B cell (primary cell): ENCODE measurements at regions not wholly inside any gene's neighbourhood (a gene's known extent, or its start where the extent isn't known, plus 50 kb on each side); places are given as distances from the start of the nearest gene placed in this dataset.

Source experiments
- ATAC-seq: fragments of 200-7000 bp; cut with Tn5 transposase; one replicate; pipeline ENCODE4 v1.10.0; 2021; ENCODE audit warnings: low read depth, mild to moderate bottlenecking, moderate number of reproducible peaks, moderate library complexity
- CTCF ChIA-PET: fragments of 350-600 bp; sonication (Branson Sonifier 250); formaldehyde crosslinking; loops from one replicate; lab custom pipeline; 2021; ENCODE audit warnings: antibody characterized with exemption, inconsistent platforms; lab: Charles Lee
- POLR2A ChIA-PET: fragments of 350-600 bp; sonication (Branson Sonifier 250); formaldehyde crosslinking; loops from one replicate; lab custom pipeline; 2021; ENCODE audit warnings: antibody characterized with exemption; lab: Charles Lee
- DNase-seq: peaks from one replicate; pipeline ENCODE4 v3.0.0; 2013
- H2AFZ ChIP-seq: 2 replicates; pipeline ENCODE4 v1.6.1; 2012; ENCODE audit warnings: mild to moderate bottlenecking, low read depth, low read length; ENCODE audit not compliant: insufficient read depth, poor library complexity, severe bottlenecking
- H3K27ac ChIP-seq, 2 donors: 1 replicate in 1 of 2; 2 replicates in 1 of 2; pipeline ENCODE4 v1.5.1; 2012 to 2013; ENCODE audit warnings: low read length in 2 of 2, mild to moderate bottlenecking in 2 of 2, moderate library complexity in 1 of 2
- H3K27me3 ChIP-seq, 4 experiments: fragments of 200-600 bp in 1 of 4; sonication (generic) in 1 of 4; replicated peaks in 1 of 4; 1 replicate in 2 of 4; 2 replicates in 2 of 4; pipeline versions ENCODE4 v1.6.1 to v1.7.0; 2013 to 2016; ENCODE audit warnings: low read length in 3 of 4, mild to moderate bottlenecking in 2 of 4, mixed read lengths in 1 of 4, moderate library complexity in 1 of 4; ENCODE audit not compliant: insufficient read depth in 4 of 4, control insufficient read depth in 3 of 4; ENCODE audit errors: control extremely low read depth in 1 of 4
- H3K36me3 ChIP-seq, 2 experiments: replicated peaks in 1 of 2; 1 replicate in 1 of 2; 2 replicates in 1 of 2; pipeline versions ENCODE4 v1.6.1 to v1.7.1; 2013; ENCODE audit warnings: low read length in 1 of 2; ENCODE audit not compliant: insufficient read depth in 2 of 2, control insufficient read depth in 1 of 2; ENCODE audit errors: control extremely low read depth in 1 of 2, extremely low read depth in 1 of 2
- H3K4me1 ChIP-seq, 2 donors: fragments of 200-600 bp in 1 of 2; sonication (generic) in 1 of 2; 1 replicate in 1 of 2; 2 replicates in 1 of 2; pipeline versions ENCODE4 v1.5.1 to v1.6.1; 2013 to 2017; ENCODE audit warnings: low read length in 2 of 2; ENCODE audit not compliant: control insufficient read depth in 2 of 2, insufficient read depth in 2 of 2
- H3K4me2 ChIP-seq: replicated peaks from 2 replicates; pipeline ENCODE3; 2012; ENCODE audit warnings: mild to moderate bottlenecking, low read depth, low read length; ENCODE audit not compliant: poor library complexity, severe bottlenecking
- H3K4me3 ChIP-seq, 5 experiments: fragments of 200-600 bp in 1 of 5; sonication (generic) in 1 of 5; 1 replicate in 3 of 5; 2 replicates in 2 of 5; pipeline versions ENCODE4 v1.5.1 to v1.7.0; 2011 to 2016; ENCODE audit warnings: low read length in 4 of 5, mild to moderate bottlenecking in 4 of 5, low read depth in 2 of 5, control low read depth in 1 of 5, moderate library complexity in 1 of 5; ENCODE audit not compliant: insufficient read depth in 1 of 5; ENCODE audit errors: control extremely low read depth in 1 of 5, extremely low read depth in 1 of 5
- H3K79me2 ChIP-seq: fragments of 200-600 bp; sonication (generic); one replicate; pipeline ENCODE4 v1.6.0; 2016; ENCODE audit warnings: low read length; ENCODE audit not compliant: control insufficient read depth, insufficient read depth
- H3K9ac ChIP-seq: fragments of 200-600 bp; sonication (generic); 2 replicates; pipeline ENCODE4 v1.6.1; 2017; ENCODE audit warnings: mild to moderate bottlenecking, low read length, moderate library complexity
- H3K9me3 ChIP-seq, 3 donors: one replicate each; pipeline versions ENCODE4 v1.6.1 to v1.7.1; 2013; ENCODE audit warnings: low read length in 2 of 3; ENCODE audit not compliant: control insufficient read depth in 2 of 3, insufficient read depth in 1 of 3; ENCODE audit errors: control extremely low read depth in 1 of 3
- H4K20me1 ChIP-seq: 2 replicates; pipeline ENCODE4 v1.6.0; 2012; ENCODE audit warnings: mild to moderate bottlenecking, low read length; ENCODE audit not compliant: insufficient read depth, control insufficient read depth, poor library complexity, severe bottlenecking
- H3K27ac Mint-ChIP-seq: one replicate; pipeline ENCODE4 v1.8.0; 2021; ENCODE audit warnings: mixed read lengths
- H3K27me3 Mint-ChIP-seq: one replicate; pipeline ENCODE4 v1.8.0; 2021; ENCODE audit warnings: mixed read lengths
- H3K4me1 Mint-ChIP-seq: one replicate; pipeline ENCODE4 v1.8.0; 2021; ENCODE audit warnings: mixed read lengths
- H3K4me3 Mint-ChIP-seq: one replicate; pipeline ENCODE4 v1.8.0; 2021; ENCODE audit warnings: mixed read lengths
- H3K9me3 Mint-ChIP-seq: one replicate; pipeline ENCODE4 v1.8.0; 2022; ENCODE audit warnings: mixed read lengths; ENCODE audit not compliant: insufficient read depth
- EZH2 ChIP-seq: IDR thresholded peaks from 2 replicates; pipeline ENCODE4 v1.6.1; 2012; ENCODE audit warnings: borderline replicate concordance, low read depth, mild to moderate bottlenecking, moderate library complexity, low read length; ENCODE audit not compliant: insufficient read depth, poor library complexity, severe bottlenecking
- WGBS: methylation state at CpG from one replicate; pipeline ENCODE4 v1.1.5; 2013; ENCODE audit warnings: missing lambda C conversion rate; ENCODE audit not compliant: insufficient coverage; 5-methylcytosine and 5-hydroxymethylcytosine counted together
- intact Hi-C: fragments of 100-400 bp; cut with micrococcal nuclease; formaldehyde crosslinking; loops from one replicate; pipeline ENCODE4 v1.10.0; 2022
- TF ChIP-seq, protein P1 (sequence below): fragments of 200-600 bp; IDR thresholded peaks from one replicate; pipeline ENCODE4 v1.8.0; 2022; ENCODE audit warnings: antibody characterized with exemption, mild to moderate bottlenecking

DNA sequence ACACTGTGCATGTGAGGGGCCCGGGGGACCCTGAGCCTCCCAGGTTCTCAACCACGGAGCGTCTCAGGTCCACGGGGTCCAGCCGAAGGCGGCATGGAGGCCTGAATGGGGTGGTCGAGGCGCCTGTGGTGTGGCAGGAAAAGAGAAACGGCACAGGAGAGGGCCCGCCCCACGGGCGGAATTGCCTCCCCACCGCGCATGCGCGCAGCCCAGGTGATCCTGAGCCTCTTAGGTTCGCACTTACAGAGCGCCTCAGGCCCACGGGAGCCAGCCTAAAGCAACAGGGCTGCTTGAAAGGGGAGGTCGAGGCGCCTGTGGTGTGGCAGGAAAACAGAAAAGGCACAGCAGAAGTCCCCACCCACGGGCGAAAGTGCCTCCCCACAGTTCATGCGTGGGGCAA lies 311.0 kb downstream of the ALG10 start:
- ATAC-seq (no peak), DNase-seq (no peak)
- H2AFZ ChIP-seq = no peak overlapping the region

DNA sequence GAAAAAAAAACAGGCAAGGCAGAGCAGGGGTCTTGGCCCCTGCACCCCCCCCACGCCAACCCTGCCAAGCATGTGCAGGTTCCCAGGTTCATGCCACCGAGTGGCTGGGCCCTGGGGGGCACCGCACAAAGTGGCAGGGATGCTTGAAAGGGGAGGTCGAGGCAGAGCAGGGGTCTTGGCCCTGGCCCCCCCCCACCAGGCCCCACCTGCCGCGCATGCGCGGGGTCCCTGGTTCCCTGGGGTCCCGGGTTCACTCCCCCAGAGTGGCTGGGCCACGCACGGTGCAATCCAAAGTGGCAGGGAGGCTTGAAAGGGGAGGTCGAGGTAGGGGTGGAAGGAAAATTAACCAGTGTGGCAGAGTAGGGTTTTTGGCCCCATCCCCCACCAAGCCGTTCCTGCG lies 312.2 kb downstream of the ALG10 start:
- H3K27me3 Mint-ChIP-seq = no peaks in the 10 kb centered on the region
- DNase-seq (no peak), ATAC-seq (no peak)
- Histone ChIP-seq H3K9me3 (peaks cover 0 to 100% (median 2%) of the 10 kb centered on the region in 3 donors), H4K20me1 (no peaks in the 10 kb centered on the region), H3K9ac (no peak overlapping the region), H3K36me3 (no peaks in the 10 kb centered on the region), H3K27me3 (no peaks in the 10 kb centered on the region), H3K4me3 (no peak overlapping the region), H3K79me2 (no peaks in the 10 kb centered on the region), H3K4me1 (no peaks in the 10 kb centered on the region), H3K4me2 (no peak overlapping the region), H3K27ac (no peak overlapping the region), H2AFZ (no peak overlapping the region)
- TF ChIP-seq EZH2 = no peak
- TF ChIP-seq, protein P1, sequence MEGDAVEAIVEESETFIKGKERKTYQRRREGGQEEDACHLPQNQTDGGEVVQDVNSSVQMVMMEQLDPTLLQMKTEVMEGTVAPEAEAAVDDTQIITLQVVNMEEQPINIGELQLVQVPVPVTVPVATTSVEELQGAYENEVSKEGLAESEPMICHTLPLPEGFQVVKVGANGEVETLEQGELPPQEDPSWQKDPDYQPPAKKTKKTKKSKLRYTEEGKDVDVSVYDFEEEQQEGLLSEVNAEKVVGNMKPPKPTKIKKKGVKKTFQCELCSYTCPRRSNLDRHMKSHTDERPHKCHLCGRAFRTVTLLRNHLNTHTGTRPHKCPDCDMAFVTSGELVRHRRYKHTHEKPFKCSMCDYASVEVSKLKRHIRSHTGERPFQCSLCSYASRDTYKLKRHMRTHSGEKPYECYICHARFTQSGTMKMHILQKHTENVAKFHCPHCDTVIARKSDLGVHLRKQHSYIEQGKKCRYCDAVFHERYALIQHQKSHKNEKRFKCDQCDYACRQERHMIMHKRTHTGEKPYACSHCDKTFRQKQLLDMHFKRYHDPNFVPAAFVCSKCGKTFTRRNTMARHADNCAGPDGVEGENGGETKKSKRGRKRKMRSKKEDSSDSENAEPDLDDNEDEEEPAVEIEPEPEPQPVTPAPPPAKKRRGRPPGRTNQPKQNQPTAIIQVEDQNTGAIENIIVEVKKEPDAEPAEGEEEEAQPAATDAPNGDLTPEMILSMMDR = no peak
- ChIA-PET CTCF (no interaction called here), POLR2A (no interaction called here)
- intact Hi-C loops = no loop called here
- 83% methylated on average over 11 of the region's 14 CpGs for WGBS
- no peak overlapping the region for H3K4me3 Mint-ChIP-seq
- H3K4me1 Mint-ChIP-seq = no peaks in the 10 kb centered on the region
- no peak overlapping the region for H3K27ac Mint-ChIP-seq
- no peaks in the 10 kb centered on the region for H3K9me3 Mint-ChIP-seq

More for the DNA sequence above, 311.0 kb downstream of the ALG10 start:
- ChIA-PET POLR2A (no interaction called here), CTCF (no interaction called here)
- WGBS = 83% methylated on average over 24 of the region's 24 CpGs
- no peak for TF ChIP-seq EZH2
- TF ChIP-seq, protein P1 = no peak
- no peak overlapping the region for H3K4me2 ChIP-seq
- Mint-ChIP-seq H3K27ac (no peak overlapping the region), H3K9me3 (peaks cover 5% of the 10 kb centered on the region), H3K27me3 (no peaks in the 10 kb centered on the region), H3K4me3 (no peak overlapping the region), H3K4me1 (no peaks in the 10 kb centered on the region)
- H3K27me3 ChIP-seq = no peaks in the 10 kb centered on the region
- H4K20me1 ChIP-seq = no peaks in the 10 kb centered on the region
- intact Hi-C loops = no loop called here
- no peak overlapping the region for H3K9ac ChIP-seq
- H3K4me1 ChIP-seq = no peaks in the 10 kb centered on the region
- H3K36me3 ChIP-seq = no peaks in the 10 kb centered on the region
- H3K4me3 ChIP-seq = no peak overlapping the region
- H3K9me3 ChIP-seq = peaks cover 0 to 100% (median 2%) of the 10 kb centered on the region in 3 donors
- no peak overlapping the region for H3K27ac ChIP-seq
- H3K79me2 ChIP-seq = no peaks in the 10 kb centered on the region
